GM18867 (cell line): ENCODE measurements at regions not wholly inside any gene's neighbourhood (a gene's known extent, or its start where the extent isn't known, plus 50 kb on each side); places are given as distances from the start of the nearest gene placed in this dataset.

Experiments used
- ATAC-seq: cut with Tn5 transposase; IDR thresholded peaks from one replicate; pipeline ENCODE4 v1.9.1; 2021; ENCODE audit warnings: mild to moderate bottlenecking, moderate library complexity; ENCODE audit not compliant: unreplicated experiment

DNA sequence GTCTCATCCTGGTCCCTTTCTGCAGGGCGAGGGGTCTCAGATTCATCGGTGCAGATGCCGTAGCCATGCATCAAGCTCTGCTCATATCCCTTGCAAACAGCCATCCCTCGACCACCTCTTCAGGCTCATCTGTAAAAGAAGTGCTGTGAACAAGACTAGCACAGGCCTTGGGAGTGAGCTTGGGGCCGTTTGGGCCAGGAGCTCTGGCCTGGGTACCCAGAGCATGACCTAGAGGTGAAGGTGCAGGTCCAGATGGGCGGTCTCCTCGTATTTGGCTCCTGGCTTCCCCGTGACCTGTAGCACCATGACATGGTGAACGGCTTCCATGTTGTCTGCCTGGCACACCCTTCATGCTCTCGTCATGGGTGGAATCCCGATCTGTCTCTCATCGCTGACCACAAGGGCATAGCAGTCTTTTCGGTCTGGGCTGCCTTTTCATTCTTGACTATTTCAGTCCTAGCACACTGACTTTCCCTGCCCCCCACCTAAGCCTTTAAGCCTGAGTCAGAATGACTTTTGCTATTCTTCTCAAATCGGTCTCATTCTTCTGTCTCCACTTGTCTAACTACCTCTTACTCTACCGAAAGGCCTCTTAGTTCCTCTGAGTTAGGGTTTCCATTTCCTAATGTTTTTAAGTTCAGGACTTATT is 216.0 kb downstream of the FOXL1 start:
- ATAC-seq, result no peak

DNA sequence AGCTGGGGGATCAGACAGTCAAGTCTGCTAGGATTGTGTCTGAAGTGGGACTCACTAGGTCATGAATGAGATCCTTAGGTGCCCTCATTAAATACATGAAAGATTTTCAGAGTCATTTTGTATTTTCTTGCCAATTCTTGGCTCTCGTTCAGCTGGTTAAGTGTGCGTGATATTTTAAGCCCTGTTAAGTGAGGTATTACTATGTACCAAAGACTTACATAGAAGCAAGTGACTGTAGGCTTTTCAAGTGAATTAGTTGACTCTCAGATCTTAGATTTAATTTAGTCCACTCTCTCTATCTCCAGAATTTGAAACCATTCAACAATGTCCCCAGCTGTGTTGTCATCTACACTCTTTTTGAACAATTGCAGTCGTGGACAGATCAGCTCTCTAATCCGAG is 219.4 kb downstream of the FOXL1 start:
- no peak for ATAC-seq

DNA sequence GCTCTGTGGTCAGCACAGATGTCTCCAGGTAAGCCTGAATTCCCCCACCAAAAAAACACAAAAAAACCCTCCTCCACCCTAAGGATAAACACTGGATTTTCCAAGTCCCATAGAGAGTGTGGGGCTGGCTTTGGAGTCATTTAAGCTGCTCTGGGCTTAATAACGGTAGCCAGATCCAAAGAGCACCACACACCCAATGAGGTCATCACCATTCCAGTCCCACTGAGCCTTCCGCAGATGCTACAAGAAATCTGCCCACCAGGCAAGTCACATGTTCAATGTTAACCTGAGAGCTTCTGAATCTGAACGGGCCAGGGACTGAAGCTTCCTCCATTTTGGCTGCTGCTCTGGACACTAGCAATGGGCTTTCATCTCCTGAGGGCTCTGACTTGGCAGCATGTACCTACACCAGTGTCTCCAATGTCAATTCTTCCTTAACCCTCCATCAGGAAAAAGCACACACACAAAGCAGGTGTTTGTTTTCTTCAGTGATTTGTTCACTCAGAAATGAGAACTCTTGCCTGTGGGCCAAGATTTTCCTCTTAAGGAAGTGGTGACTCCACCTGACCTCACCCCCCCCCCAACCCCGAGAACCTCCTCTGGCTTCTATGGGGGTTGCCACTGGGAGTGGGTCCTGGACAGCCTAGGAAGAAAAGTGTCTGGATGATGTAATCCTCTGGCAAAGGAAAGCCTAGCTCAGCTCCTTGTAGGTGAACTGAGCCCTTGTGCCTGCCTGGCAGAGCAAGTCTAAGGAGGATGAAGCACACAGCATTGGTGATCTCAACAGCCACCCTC is 220.1 kb downstream of the FOXL1 start:
- no peak for ATAC-seq

- no peak for ATAC-seq
These were observed 221.0 kb downstream of the FOXL1 start for GRCh38 chr16:86799367-86799766.

- ATAC-seq, result no peak
These were observed 222.5 kb downstream of the FOXL1 start for GRCh38 chr16:86800894-86801293.

GRCh38 chr16:86802013-86802412 is 223.7 kb downstream of the FOXL1 start:
- ATAC-seq, result no peak

DNA sequence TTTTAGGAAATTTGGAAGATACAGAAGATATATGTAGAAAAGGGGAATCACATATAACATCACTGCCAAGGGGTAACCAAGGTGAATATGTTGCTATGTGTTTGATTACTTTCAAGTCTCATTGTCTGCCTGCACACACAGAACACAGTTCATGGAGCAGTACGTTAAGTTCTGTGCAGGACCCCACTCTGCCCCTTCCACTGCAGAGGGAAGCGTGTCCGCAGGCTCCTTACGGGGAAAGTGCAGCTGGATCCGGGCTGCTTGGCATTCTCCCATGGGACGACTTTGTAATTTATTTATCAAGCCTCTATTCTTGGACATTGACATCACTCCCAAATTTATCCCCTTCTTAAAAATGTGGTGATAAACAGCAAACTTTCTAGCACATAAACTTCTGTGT is 226.8 kb downstream of the FOXL1 start:
- no peak for ATAC-seq

- ATAC-seq, result no peak
These were observed 228.0 kb downstream of the FOXL1 start for GRCh38 chr16:86806181-86806837.

DNA sequence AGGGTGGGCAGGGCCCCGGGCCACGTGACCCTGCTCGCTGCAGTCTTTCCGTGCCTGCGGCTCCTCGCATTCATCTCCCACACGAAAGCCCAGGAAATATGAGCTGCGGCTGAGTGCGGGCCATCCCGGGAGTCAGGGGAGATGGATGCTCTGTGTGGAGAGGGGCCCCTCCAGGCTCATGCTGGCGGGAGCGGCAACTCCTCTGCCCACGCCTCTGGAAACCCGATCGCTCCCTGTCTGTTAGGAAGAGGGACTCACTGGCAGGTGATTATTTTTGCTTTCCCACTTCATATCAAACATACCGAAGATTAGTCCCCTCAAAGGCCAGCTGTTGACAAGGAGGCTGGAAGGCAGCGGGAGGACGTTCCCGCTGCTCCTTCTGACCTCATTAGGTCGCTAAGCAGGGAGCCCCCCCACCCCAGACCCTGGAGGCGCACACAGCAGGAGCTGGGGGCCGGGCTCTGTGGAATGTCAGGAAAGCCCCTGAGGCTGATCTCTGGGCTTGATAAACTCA is 228.5 kb downstream of the FOXL1 start:
- no peak for ATAC-seq

DNA sequence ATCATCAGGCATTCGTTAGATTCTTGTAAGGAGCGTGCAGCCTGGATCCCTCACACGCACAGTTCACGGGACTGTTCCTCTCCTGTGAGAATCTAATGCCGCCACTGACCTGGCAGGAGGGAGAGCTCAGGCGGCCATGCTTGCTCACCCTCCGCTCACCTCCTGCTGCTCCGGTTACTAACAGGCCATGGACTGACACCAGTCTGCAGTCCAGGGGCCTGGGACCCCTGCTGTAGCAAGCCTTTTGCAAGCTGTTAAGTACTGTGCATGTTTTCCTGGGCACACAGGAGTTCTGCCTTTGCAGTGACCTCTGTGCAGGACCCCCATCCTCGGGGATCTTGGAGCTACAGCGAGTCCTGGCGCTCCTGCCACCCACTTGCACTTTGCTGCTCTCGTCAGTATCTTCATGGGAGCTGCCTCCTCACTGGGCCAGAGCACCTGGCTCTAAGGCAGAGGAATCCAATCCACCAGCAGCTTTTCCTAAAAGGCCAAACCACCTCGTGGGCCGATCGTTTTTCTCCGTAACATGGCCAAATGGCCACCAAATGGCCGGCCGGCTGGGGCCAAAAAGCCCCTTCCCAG is 230.6 kb downstream of the FOXL1 start:
- ATAC-seq, result no peak

- ATAC-seq, result no peak
These were observed 231.2 kb downstream of the FOXL1 start for GRCh38 chr16:86809458-86809955.

DNA sequence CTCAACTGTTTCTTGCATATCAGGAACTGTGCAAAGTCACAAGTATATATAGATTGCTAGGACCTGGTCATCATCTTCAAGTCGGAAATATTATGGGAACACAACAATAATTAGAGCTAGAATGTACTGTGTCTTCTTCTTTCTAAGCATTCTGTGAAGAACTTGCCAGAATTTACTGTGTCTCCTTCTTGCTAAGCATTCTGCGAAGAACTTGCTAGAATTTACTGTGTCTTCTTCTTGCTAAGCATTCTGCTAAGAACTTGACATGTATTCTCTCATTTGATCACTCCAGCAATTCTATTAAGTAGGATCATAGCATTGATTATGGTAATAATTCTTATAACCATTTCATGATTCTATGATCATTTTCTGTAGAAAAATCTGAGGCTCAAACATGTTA is 231.7 kb downstream of the FOXL1 start:
- ATAC-seq, result no peak

GRCh38 chr16:86812363-86812970 is 234.1 kb downstream of the FOXL1 start:
- no peak for ATAC-seq

DNA sequence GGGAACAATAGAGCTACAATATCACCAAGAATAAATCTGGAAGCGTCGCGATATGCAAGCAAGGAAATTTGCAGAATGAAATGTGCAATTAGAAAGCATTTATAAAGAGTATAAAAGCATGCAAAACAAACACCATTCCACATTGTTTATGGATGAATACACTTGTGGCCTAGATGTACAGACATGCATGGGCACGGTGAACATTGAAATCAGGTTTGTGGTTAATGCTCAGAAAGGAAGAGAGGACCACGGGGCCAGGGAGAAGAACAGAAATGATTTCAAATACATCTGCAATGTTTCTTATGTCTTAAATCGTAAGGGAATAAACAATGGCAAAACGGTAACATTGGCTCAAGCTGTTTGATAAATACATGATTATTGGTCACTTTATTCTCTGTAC is 235.9 kb downstream of the FOXL1 start:
- ATAC-seq, result no peak

DNA sequence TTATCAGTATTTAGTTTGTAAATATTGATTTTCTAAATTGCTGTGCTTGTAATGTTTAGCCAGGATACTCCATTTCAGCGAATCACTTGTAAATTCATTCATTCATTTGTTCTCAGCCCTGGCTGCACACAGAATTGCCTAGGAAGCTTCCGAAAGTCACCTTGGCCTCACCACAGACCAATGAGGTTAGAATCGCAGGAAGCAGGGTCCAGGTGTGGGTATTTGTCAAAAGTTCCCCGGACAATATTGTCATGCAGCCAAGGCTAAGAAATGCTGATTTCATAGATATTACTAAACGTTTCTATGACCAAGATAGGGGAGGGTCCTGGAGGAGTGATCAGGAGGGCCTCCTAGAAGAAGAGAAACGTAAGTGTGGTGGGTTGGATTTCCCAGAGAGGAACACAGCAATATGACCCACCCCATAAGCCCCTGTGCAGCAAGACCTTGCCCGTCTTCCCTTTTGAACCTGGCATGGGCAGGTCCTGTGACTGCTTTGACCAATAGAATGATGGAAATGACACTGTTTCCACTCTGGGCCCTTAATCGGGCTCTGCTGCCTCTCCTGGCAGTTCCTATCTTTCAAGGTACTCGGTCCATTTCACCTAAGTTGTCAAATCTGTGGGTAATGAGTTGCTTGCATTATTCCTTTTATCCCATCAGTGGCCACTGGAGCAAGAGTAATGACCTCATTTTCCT is 238.7 kb downstream of the FOXL1 start:
- ATAC-seq, result no peak

GRCh38 chr16:86818671-86819532 is 240.6 kb downstream of the FOXL1 start:
- no peak for ATAC-seq

- no peak for ATAC-seq
These were observed 241.2 kb downstream of the FOXL1 start for GRCh38 chr16:86819533-86819892.

GRCh38 chr16:86821895-86822294 is 243.5 kb downstream of the FOXL1 start:
- no peak for ATAC-seq

DNA sequence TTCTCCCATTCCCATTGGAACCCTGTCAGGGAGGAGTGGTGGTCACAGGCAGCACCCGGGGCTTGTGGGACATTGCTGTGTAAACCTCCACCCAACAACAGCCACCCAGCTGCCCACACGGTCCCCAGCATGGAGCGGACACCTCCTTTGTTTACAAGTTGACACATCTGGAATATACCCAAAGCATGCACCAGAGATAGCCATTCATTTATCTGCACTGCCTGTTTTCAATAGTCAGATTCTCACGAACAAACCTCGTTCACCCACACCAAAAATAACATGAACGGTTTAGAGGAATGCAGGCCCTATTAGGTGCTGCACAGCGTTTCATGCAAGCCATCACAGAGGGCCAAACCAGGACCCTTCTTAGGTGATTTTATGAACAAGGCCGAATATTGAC is 244.8 kb downstream of the FOXL1 start:
- no peak for ATAC-seq
